GM19468 (cell line): ENCODE measurements at regions not wholly inside any gene's neighbourhood (a gene's known extent, or its start where the extent isn't known, plus 50 kb on each side); places are given as distances from the start of the nearest gene placed in this dataset.

Source experiments
- ATAC-seq: cut with Tn5 transposase; IDR thresholded peaks from one replicate; pipeline ENCODE4 v1.9.1; 2021; ENCODE audit warnings: mild to moderate bottlenecking, moderate library complexity, moderate number of reproducible peaks; ENCODE audit not compliant: unreplicated experiment; ENCODE audit errors: extremely low read depth

DNA sequence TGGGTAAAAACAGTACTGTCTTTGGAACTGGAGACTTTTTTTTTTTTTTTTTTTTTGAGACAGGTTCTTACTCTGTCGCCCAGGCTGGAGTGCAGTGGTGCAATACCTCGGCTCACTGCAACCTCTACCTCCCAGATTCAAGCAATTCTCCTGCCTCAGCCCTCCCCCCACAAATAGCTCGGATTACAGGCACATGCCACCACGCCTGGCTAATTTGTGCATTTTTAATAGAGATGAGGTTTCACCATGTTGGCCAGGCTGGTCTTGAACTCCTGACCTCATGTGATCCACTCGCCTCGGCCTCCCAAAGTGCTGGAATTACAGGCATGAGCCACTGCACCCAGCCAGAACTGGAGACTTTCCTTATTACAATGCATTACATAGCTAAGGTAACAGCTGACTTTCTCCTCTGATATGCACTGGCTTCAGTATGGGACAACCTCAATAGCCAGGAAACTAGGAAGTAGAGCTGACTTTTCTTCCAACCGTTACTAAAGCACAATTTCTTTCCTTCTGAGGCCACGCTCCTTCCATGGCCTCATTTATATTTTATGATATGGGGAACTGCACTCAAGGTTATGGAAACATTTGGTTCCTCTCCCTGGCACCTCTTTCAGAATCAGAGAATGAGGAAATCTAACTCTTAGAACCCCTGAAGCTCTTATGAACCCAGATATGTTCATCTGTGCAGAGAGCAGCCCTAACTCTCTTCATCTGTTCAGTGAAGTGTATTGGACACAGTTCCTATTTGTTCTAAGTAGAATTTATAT, 53.5 kb upstream of the FAM9B start:
- no peak for ATAC-seq

DNA sequence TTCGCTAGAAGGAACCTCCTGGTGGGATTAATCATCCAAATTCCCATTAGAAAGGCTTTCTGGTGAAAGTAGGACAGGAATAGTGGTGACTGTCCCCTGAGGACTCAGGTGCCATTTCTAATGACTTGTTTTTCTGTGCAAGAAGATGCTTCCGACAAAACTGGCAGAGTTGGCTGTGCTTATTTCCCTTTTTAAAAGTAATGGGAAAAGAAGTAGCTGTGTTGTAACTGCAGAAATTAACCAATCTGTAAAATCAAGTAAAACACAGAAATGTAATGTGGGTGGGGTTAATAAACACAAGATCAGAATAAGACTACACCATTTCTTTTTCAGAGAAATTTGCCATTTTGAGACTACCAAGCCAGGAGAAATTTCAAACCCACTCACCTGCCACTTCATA, 55.0 kb upstream of the FAM9B start:
- ATAC-seq = no peak

DNA sequence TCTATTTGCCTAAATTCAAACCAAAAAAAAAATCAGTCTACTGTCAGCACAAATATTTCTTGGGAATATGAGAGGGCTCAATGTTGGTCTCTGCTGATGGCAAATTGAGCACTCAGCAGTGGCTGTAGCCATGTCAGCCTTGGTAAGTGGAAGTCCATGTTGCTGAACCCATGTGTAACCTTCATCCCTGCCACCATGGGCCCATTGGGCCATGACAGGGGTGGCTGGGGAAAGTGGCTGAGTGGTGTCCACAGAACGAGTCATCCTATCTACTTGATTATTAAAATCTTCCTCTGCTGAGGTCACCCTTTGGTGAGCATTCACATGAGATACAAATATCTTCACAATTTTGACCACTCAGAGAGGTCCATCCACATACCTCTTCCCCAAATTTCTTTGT, 56.8 kb upstream of the FAM9B start:
- ATAC-seq = no peak

DNA sequence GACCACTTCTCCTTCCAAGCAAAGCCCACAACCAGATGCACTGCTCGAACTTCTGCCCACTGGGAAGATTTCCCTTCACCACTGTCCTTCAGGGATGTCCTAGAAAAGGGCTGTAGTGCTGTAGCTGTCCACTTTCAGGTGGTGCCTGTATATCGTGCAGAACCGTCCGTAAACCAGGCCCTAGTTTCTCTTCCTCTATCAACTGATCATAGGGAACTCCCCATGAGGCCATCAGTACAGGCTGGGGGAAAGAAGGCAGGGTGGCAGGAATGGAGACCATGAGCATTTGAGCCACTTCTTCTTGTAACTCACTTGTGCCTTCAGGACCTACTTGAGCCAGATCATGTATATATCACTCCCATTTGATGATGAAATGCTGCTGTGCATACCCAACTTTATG, 57.3 kb upstream of the FAM9B start:
- ATAC-seq = no peak

DNA sequence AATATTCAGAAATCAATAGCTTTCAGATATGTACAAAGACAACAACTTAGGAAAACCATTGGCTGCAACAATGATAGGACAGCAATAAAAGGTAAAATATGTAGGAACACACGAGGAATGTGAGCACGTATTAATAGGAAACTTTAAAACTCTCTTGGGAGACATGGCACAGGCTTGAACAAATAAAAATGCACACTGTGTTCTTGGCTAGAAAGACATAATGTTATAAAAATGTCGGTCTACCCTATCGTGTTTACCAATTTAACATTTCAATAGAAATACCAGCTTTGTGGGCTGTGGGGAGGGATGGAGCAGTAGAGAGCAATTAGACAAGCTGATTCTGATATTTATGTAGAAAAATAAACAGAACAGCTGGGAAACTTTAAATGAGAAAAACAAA, 69.0 kb upstream of the FAM9B start:
- ATAC-seq = no peak

DNA sequence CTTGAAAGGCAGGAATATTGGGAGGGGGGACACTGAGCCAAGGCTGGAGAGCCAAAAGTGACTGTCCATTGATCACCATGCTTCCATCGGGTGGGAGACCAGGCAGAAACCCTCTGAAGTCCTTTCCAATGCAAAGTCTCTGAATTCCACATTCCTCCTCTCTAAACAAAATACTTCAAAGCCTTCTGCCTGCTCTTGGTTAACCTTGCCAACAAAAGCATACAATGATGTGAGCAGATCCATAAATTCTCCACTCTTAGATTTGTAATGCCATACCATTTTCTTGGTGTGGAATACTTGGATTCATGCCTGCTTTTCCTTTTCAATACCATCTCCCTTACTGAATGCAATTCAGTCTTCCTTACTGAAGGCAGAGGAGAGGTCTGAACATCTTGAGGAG, 74.1 kb upstream of the FAM9B start:
- no peak for ATAC-seq

DNA sequence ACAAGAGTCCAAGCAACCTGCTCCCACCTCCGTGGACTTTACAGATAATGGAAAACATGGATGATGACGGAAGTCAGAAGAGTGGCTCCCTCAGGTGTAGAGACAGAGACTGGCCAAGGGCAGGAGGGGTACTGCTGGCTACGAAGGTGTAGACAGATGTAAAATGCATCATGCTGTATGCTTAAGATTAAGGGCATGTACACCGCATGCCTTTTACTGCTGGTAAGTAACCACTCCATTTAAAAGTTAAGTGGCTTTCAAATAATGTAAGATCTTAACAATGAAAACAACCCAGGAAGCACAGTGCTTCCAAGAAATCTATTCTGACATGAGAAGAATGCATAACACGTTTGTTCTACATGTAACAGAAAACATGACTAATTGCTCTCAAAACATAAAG, 76.9 kb upstream of the FAM9B start:
- no peak for ATAC-seq

DNA sequence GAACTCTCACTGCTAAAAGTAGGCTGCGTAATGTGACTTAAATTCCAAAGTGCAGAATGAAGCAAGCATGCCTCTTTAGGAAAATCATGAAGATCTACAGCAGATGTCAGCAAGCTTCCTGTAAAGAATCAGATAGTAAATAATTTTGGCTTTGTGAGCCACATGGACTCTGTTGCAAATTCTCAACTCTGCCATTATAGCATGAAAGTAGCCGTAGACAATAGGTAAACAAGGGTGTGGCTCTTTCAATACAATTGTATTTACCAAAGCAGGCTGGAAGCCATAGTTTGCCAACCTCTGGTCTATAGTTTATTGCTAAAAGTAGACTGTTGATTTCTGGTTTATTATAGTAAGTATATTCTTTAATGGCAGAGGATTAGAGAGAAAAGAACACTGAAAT, 80.3 kb upstream of the FAM9B start:
- ATAC-seq = no peak

DNA sequence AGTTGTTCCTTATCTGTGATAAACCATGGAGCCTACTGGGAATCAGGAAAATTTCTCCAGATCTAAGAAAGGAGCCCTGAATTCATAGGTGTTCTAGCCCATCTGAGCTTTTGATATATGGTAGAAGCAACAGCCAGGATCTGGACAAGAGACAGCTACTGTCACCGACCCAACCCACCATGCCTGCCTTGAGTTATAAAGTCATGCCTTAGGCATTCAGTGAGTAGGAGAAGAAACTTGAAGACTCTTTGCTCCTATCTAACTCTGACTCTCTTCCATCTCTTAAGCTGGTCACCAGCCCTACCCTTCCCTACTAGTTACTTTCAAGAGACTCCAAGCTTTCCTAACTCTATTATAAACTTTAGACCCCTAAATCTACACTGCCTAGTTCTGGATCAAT, 83.9 kb upstream of the FAM9B start:
- ATAC-seq = no peak

DNA sequence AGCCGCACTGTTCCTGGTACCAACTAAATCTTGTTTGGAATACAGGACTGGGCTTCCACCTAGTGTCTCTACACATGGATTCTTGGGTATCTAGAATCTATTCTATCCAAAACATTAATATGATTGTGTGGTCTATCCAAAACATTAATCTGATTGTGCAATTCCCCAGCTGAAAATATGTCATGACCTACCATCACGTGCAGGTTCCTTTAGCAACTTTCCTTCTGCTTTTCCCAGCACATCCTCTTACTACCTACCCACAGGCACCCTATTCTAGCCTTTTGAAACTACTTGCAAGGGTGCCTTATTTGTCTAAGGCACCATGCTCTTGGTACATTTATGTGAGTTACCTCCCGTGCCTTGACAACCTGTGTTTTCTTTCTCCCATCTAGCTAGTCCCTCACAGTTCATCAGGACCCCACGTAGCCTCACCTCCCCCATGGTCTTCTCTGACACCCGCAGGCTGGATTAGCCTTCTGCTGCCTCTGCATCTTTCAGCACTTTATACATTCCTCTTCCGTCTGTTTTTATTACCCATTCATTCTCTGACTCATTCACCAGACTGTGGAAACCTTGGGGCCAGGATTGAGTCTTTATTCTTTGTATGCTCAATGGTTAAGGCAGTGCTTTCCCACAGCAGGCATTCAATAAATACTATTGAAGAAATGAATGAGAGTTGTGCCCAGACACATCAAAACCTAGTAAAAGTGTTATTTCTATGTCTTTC, 88.8 kb upstream of the FAM9B start:
- ATAC-seq = no peak

DNA sequence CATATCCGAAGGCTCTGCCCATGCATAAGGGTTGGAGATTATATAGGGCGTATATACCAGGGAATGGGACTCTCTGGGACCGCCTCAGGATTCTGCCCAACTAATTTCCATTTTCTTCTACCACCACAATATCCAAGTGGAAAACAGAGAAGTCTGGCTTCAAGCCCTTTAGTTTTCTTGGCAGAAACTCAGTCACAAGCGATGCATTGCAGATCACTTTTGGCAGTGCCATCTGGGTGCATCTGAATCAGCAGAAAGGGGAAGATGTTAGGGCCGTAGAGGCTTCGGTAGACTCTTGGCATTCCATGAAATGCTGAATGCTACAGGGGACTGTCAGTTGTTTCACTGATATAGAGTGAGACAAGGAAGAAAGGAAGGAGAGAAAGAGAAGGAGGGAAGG, 94.1 kb upstream of the FAM9B start:
- no peak for ATAC-seq

DNA sequence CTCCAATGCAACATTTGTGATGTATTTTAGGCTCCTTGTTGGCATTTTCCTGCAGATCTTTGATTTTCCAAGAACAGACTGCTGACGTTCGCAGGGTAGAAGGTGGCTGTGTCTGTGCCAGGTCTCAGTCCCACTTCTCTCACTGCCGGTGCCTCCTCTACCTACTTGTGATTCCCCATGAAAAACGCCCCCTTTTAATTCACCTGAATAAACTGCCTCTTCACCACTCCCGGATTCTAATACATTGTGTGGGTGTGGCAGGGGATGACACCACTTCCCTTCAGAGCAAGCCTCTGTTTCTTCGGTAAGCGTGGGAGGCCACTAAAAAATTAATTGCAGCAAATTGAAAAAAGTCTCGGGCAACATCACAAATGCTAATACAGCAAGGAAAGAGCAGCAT, 96.1 kb upstream of the FAM9B start:
- ATAC-seq = no peak

DNA sequence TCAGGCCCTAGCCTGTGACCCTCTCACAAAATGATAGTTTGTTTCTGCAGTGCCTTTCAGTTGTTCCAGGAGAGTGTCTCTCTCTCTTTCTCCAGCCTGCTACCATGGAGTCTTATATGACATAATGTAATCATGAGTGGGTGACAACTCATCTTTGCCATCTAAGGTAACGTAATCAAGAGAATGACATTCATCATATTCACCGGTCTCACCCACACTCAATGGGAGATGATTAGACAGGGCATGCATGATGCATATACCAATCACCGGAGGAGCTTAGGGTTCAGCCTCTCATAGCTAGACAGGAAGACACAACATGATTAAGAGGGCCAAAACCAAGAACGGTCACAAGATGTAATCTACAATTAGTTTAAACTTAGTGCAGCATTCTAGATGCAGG, 97.1 kb upstream of the FAM9B start:
- no peak for ATAC-seq

DNA sequence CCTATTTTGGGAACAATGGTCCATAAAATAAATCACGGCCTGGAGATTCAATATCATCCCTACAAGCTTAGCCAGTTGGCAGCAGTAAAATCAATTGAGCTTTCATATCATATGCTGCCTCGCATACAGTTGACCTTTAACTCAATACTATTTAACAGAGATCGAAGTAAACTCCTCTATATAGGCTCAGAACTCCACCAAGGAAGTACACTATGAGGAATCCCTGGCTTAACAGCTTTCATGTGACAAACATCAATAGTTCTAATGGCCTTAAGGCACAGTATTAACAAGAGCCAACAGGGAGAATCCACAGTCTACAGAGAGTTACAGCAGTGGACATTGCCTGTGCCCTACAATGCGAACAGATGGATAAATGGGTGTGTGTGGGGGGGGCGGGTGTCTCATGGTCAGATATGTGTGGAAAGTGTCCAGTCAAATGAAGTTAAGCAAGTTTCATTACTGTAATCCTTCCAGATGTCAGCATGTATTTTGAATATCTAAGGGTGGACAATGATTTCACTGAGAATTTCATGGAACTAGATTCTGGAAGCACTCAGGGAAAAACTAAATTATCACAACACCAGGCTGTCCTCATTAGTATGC, 98.2 kb upstream of the FAM9B start:
- no peak for ATAC-seq

DNA sequence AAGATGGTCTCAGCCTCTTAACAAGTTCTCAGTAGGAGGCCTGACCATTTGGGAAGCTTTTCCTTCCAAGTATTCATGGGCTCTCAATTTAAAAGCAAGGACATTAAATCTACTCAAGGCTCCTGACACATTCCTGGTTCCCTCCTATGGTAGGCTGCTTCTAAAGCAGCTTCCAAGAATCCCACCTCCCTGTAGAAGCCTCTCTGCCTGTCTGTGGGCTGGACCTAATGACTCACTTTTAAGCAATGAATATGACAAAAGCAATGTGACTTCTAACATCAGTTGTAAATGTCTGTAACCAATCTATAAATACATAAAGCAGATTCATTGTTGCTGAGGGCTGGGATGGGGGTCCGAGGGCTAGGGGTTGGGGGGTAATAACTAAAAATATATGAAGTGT, 99.5 kb upstream of the FAM9B start:
- ATAC-seq = no peak

DNA sequence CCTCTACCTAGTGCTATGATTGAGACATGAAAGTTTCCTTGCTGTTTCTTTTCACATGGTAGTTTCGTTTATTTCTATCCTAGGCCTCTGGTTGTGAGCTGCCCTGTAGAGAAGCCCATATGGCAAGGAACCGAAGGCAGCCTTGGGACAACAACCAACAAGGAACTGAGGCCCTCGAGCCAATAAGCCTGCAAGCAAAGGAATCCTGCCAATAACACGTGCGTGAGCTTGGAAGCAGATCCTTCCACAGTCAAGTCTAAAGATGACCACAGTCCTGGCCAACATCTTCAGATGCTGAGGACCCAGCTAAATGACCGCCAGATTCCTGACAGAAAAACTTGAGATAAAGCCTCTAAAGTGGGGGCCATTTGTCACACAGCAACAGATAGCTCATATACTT, 100.4 kb upstream of the FAM9B start:
- no peak for ATAC-seq

DNA sequence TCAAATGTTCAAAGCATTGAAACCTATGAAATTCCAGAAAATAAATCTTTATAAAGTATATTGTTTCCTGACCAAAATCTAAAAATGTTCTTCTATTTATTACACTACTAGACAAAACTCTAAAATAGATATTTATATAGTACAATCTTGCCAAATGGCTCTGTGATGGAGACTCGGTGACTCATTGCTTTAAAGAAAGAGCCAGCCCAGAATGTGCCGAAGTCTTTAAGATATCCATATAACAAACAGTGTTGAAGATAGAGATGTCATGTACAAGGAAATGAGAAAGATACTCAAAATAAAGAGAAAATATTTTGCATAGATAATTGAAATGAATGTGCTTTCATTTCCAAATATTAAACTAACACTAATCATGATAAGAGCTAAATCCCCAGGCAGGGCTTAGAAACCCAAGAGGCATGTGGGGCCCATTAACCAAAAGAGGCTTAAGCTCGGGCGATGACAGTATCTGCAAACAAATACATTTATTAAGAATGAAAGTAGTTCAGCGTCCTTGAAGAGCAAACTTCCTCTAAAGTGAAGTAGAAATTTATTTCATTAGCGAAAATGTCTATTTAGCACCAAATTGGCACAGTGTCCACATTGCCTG, 102.1 kb upstream of the FAM9B start:
- no peak for ATAC-seq

DNA sequence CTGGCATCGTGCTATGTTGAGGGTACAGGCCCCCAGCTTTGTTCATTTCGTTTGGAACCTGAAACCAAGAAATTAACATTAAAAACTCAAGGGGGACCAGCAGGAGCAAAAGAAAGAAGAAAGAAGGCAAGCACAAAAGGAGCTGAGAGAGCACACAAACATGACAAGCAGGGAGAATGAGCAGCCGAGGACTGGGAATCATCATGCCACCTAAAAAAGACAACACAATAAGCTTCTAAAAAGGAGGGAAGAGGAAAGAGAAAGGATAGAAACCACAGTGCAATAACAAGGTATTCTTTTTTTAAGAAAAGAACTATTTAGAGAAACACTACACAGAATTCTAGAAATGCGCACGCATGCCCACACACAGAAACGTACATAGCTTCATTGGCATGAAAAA, 103.2 kb upstream of the FAM9B start:
- no peak for ATAC-seq

DNA sequence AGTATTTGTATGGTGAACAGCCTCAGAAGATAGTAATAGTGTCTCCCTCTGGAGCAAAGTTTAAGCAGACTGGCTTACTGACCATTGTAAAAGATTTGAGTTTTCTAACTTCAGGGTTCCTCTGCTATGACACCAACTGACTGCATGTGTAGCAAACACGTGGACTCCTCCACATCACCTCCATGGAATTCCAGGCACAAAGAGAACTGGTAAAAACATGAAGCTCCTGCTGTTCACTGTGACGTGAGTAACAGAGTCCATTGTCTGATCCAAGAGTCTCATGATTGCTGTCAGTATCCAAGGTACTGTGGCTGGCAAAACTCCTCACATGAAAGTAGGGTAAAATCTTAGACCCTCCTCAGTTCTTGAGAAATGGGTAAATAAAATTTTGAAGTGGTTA, 107.6 kb upstream of the FAM9B start:
- no peak for ATAC-seq

DNA sequence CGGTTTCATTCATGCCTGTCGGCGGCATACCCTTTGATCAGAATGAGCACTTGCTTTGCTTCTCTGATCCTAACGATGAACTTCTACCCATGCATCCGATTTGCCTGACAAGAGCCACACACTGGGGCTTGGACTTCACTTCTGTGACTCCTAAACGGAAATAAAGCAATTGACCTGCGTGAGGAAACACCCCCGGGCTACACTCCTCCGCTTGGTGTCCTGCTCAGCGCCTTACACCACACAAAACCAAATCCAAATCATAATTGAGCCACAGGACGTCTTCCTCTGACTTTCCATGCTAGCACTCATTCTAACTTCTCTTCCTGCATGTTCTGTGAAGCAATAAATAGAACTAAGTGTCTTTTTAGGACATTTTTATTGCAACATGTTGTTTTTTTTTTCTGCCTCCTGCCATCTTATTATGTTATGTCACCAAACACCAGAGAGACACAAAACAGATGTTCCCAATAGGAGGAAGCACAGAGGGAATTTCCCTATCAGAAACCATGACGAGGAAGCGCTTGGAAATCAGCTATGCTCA, 110.8 kb upstream of the FAM9B start:
- ATAC-seq = no peak

DNA sequence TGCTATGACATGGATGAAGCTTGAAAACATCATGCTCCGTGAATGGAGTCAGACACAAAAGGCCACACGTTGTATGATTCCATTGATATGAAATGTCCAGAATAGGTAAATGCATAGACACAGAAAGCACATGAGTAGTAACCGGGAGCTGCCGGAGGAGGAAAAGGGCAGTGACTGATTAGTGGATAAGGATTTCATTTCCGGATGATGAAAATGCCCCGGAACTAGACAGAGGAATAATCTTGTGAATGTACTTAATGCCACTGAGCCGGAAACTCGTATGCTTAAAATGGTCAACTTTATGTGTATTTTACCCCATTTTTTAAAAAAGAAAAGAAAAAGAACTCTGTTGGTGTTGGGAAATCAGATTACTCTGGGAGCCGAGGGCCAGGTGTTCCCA, 112.7 kb upstream of the FAM9B start:
- ATAC-seq = no peak
